ENCODE measurements at regions not wholly inside any gene's neighbourhood (a gene's known extent, or its start where the extent isn't known, plus 50 kb on each side); places are given as distances from the start of the nearest gene placed in this dataset.

DNA sequence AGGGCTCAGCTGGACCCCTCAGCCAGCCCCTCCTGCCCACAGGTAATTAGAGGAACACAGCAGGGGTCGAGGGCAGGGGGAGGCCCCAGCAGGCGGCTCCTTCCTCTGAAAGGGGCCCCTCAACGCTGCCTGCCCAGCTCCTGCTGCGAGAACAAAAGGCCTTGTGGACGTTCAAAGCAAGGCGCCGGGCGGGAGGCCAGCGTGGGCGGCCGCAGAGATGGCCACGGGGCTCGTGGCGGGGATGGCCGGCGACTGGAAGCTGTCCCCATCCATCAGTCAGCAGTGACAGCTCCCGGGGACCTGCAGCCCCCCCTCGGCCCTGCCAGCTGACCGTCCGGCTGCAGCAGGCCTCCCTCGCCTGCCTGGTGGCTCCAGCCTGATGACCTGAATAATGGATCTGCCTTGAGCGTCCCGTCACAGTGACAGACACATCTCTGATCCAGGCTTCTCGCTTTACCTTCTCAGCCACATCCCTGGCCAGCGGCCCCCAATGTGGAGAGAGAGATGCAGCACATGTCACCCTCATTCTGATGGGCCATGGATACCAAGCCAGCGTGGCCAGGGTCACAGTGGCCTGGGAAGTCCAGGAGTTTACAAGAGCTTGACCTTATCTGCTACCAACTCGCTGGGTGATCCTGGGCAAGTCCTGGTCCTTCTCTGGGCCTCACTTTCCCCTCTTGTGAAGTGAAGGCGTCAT is 159.3 kb downstream of the MN1 start:
- ATAC-seq = no peak
- TF ChIP-seq ZFP3 (CRISPR knock-in tag; IDR thresholded peaks at IDR 0.05) (no peak), ARNTL (CRISPR knock-in tag; IDR thresholded peaks at IDR 0.05; ENCODE audit: borderline replicate concordance, low read depth) (no peak), RARB (CRISPR knock-in tag; IDR thresholded peaks at IDR 0.05) (no peak), TCF4 (CRISPR knock-in tag; IDR thresholded peaks at IDR 0.05; ENCODE audit: borderline replicate concordance) (no peak), SNAI2 (CRISPR knock-in tag; IDR thresholded peaks at IDR 0.05) (no peak), TOX (CRISPR knock-in tag; IDR thresholded peaks at IDR 0.05; ENCODE audit: borderline replicate concordance) (no peak), ZC3H10 (CRISPR knock-in tag; IDR thresholded peaks at IDR 0.05) (no peak), ZNF8 (CRISPR knock-in tag; IDR thresholded peaks at IDR 0.05) (no peak), GLIS3 (CRISPR knock-in tag; IDR thresholded peaks at IDR 0.05) (no peak), CSDC2 (CRISPR knock-in tag; IDR thresholded peaks at IDR 0.05) (no peak), OSR1 (CRISPR knock-in tag; IDR thresholded peaks at IDR 0.05) (no peak), BACH2 (CRISPR knock-in tag; IDR thresholded peaks at IDR 0.05; ENCODE audit: borderline replicate concordance) (no peak), ESRRG (CRISPR knock-in tag; IDR thresholded peaks at IDR 0.05) (no peak)
- TF ChIP-seq, protein P1, sequence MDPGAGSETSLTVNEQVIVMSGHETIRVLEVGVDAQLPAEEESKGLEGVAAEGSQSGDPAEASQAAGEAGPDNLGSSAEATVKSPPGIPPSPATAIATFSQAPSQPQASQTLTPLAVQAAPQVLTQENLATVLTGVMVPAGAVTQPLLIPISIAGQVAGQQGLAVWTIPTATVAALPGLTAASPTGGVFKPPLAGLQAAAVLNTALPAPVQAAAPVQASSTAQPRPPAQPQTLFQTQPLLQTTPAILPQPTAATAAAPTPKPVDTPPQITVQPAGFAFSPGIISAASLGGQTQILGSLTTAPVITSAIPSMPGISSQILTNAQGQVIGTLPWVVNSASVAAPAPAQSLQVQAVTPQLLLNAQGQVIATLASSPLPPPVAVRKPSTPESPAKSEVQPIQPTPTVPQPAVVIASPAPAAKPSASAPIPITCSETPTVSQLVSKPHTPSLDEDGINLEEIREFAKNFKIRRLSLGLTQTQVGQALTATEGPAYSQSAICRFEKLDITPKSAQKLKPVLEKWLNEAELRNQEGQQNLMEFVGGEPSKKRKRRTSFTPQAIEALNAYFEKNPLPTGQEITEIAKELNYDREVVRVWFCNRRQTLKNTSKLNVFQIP (CRISPR knock-in tag; IDR thresholded peaks at IDR 0.05; ENCODE audit: borderline replicate concordance, low read depth) = no peak
- TF ChIP-seq, protein P2, sequence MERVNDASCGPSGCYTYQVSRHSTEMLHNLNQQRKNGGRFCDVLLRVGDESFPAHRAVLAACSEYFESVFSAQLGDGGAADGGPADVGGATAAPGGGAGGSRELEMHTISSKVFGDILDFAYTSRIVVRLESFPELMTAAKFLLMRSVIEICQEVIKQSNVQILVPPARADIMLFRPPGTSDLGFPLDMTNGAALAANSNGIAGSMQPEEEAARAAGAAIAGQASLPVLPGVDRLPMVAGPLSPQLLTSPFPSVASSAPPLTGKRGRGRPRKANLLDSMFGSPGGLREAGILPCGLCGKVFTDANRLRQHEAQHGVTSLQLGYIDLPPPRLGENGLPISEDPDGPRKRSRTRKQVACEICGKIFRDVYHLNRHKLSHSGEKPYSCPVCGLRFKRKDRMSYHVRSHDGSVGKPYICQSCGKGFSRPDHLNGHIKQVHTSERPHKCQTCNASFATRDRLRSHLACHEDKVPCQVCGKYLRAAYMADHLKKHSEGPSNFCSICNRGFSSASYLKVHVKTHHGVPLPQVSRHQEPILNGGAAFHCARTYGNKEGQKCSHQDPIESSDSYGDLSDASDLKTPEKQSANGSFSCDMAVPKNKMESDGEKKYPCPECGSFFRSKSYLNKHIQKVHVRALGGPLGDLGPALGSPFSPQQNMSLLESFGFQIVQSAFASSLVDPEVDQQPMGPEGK (CRISPR knock-in tag; IDR thresholded peaks at IDR 0.05; ENCODE audit: borderline replicate concordance) = no peak

DNA sequence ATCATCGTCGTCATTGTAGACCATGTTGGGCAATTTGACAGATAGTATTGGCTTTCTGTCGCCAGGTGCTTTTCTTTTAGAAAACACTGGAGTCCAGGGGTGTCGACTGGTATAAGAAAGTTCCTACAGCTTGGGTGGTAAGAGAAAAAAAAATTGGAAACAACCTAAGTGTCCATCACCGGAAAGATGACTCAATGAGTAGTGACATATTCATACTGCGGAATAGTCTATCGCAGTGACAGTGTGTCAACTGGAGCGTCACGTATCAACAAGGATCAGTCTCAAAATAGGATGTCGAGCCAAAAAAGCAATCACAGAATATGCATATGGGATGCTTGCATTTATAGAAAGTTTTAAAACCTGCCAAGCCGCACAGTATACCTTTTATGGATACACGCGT is 157.6 kb downstream of the MN1 start:
- ATAC-seq = no peak
- TF ChIP-seq ZNF8 (CRISPR knock-in tag; IDR thresholded peaks at IDR 0.05) = no peak
- TF ChIP-seq ZNF70 (CRISPR knock-in tag; IDR thresholded peaks at IDR 0.05) = no peak
- no peak for TF ChIP-seq GLIS3 (CRISPR knock-in tag; IDR thresholded peaks at IDR 0.05)
- no peak for TF ChIP-seq TOX (CRISPR knock-in tag; IDR thresholded peaks at IDR 0.05; ENCODE audit: borderline replicate concordance)
- no peak for TF ChIP-seq ESRRG (CRISPR knock-in tag; IDR thresholded peaks at IDR 0.05)
- TF ChIP-seq BACH2 (CRISPR knock-in tag; IDR thresholded peaks at IDR 0.05; ENCODE audit: borderline replicate concordance) = no peak

DNA sequence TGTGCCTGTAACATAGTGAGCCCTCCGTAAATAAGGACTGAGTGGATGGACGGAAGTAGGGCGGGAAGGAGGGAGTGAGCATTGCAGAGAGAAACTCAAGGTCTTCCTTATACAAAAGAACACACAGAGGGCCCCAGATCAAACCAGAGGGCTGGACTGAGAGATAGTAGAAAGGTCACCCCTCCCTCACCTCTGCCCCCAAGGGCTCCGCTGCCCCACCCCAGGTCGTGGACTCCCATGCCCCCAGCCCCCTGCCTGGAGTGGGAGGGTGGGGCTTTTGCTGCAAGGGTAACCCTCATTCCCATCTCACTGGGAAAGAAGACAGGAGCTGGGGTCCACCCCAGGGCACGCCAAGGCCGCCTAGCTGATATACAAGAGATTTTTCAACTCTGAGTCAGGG is 157.0 kb downstream of the MN1 start:
- TF ChIP-seq, protein P3, sequence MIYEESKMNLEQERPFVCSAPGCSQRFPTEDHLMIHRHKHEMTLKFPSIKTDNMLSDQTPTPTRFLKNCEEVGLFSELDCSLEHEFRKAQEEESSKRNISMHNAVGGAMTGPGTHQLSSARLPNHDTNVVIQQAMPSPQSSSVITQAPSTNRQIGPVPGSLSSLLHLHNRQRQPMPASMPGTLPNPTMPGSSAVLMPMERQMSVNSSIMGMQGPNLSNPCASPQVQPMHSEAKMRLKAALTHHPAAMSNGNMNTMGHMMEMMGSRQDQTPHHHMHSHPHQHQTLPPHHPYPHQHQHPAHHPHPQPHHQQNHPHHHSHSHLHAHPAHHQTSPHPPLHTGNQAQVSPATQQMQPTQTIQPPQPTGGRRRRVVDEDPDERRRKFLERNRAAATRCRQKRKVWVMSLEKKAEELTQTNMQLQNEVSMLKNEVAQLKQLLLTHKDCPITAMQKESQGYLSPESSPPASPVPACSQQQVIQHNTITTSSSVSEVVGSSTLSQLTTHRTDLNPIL (CRISPR knock-in tag; IDR thresholded peaks at IDR 0.05; ENCODE audit: low read depth) = no peak
- TF ChIP-seq ZFP30 (CRISPR knock-in tag; IDR thresholded peaks at IDR 0.05) (no peak), PPARA (CRISPR knock-in tag; IDR thresholded peaks at IDR 0.05; ENCODE audit: borderline replicate concordance) (no peak), ZFP3 (CRISPR knock-in tag; IDR thresholded peaks at IDR 0.05) (no peak), ISL1 (CRISPR knock-in tag; IDR thresholded peaks at IDR 0.05) (no peak), ARNTL (CRISPR knock-in tag; IDR thresholded peaks at IDR 0.05; ENCODE audit: borderline replicate concordance, low read depth) (no peak), ZNF70 (CRISPR knock-in tag; IDR thresholded peaks at IDR 0.05) (no peak), SNAI2 (CRISPR knock-in tag; IDR thresholded peaks at IDR 0.05) (no peak), RARB (CRISPR knock-in tag; IDR thresholded peaks at IDR 0.05) (no peak), ZC3H10 (CRISPR knock-in tag; IDR thresholded peaks at IDR 0.05) (no peak)
- TF ChIP-seq, protein P1 (CRISPR knock-in tag; IDR thresholded peaks at IDR 0.05; ENCODE audit: borderline replicate concordance, low read depth) = no peak
- ATAC-seq = no peak

DNA sequence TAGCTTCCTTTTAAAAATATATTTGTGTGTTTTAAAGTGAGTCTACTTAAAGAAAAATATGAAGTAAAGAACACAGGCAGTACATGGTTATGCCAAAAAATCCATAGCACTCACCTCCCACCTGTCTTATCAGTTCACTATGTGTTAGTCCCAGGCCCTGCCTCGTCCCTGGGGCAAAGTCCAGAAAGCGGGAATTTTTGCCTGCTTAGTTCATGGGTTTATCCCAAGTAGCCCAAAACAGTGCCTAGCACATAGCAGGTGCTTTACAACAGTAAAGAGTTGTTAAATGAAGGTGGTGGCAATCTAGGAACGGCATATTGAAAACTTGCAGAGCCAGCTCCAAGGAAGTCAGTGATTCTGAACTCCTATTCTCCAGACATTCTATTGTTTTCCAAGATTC is 154.0 kb downstream of the MN1 start:
- no peak for ATAC-seq
- TF ChIP-seq PPARA (CRISPR knock-in tag; IDR thresholded peaks at IDR 0.05; ENCODE audit: borderline replicate concordance) = no peak
- TF ChIP-seq, protein P1 (CRISPR knock-in tag; IDR thresholded peaks at IDR 0.05; ENCODE audit: borderline replicate concordance, low read depth) = no peak
- no peak for TF ChIP-seq SNAI2 (CRISPR knock-in tag; IDR thresholded peaks at IDR 0.05)
- TF ChIP-seq, protein P4, sequence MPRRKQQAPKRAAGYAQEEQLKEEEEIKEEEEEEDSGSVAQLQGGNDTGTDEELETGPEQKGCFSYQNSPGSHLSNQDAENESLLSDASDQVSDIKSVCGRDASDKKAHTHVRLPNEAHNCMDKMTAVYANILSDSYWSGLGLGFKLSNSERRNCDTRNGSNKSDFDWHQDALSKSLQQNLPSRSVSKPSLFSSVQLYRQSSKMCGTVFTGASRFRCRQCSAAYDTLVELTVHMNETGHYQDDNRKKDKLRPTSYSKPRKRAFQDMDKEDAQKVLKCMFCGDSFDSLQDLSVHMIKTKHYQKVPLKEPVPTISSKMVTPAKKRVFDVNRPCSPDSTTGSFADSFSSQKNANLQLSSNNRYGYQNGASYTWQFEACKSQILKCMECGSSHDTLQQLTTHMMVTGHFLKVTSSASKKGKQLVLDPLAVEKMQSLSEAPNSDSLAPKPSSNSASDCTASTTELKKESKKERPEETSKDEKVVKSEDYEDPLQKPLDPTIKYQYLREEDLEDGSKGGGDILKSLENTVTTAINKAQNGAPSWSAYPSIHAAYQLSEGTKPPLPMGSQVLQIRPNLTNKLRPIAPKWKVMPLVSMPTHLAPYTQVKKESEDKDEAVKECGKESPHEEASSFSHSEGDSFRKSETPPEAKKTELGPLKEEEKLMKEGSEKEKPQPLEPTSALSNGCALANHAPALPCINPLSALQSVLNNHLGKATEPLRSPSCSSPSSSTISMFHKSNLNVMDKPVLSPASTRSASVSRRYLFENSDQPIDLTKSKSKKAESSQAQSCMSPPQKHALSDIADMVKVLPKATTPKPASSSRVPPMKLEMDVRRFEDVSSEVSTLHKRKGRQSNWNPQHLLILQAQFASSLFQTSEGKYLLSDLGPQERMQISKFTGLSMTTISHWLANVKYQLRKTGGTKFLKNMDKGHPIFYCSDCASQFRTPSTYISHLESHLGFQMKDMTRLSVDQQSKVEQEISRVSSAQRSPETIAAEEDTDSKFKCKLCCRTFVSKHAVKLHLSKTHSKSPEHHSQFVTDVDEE (CRISPR knock-in tag; IDR thresholded peaks at IDR 0.05) = no peak
- TF ChIP-seq GLIS3 (CRISPR knock-in tag; IDR thresholded peaks at IDR 0.05) = no peak
- no peak for TF ChIP-seq ZNF8 (CRISPR knock-in tag; IDR thresholded peaks at IDR 0.05)
- TF ChIP-seq ESRRG (CRISPR knock-in tag; IDR thresholded peaks at IDR 0.05) = no peak
- no peak for TF ChIP-seq TCF4 (CRISPR knock-in tag; IDR thresholded peaks at IDR 0.05; ENCODE audit: borderline replicate concordance)
- TF ChIP-seq BACH2 (CRISPR knock-in tag; IDR thresholded peaks at IDR 0.05; ENCODE audit: borderline replicate concordance) = no peak
- no peak for TF ChIP-seq ZNF70 (CRISPR knock-in tag; IDR thresholded peaks at IDR 0.05)
- no peak for TF ChIP-seq TOX (CRISPR knock-in tag; IDR thresholded peaks at IDR 0.05; ENCODE audit: borderline replicate concordance)
- no peak for TF ChIP-seq CSDC2 (CRISPR knock-in tag; IDR thresholded peaks at IDR 0.05)
- no peak for TF ChIP-seq ZC3H10 (CRISPR knock-in tag; IDR thresholded peaks at IDR 0.05)
- no peak for TF ChIP-seq ISL1 (CRISPR knock-in tag; IDR thresholded peaks at IDR 0.05)
- TF ChIP-seq OSR1 (CRISPR knock-in tag; IDR thresholded peaks at IDR 0.05) = no peak
